22Rv1 (cell line): ENCODE measurements at regions not wholly inside any gene's neighbourhood (a gene's known extent, or its start where the extent isn't known, plus 50 kb on each side); places are given as distances from the start of the nearest gene placed in this dataset.

Source experiments
- H3K27ac ChIP-seq: fragments of 450-650 bp; 2 replicates; pipeline ENCODE4 v1.5.1; 2017
- ZFX ChIP-seq: fragments of 450-650 bp; IDR thresholded peaks from 2 replicates; pipeline ENCODE4 v1.6.1; 2017; ENCODE audit warnings: antibody characterized with exemption, borderline replicate concordance
- TF ChIP-seq, protein P1 (sequence below): fragments of 450-650 bp; IDR thresholded peaks from 2 replicates; pipeline ENCODE4 v1.5.1; 2017; ENCODE audit warnings: mild to moderate bottlenecking

DNA sequence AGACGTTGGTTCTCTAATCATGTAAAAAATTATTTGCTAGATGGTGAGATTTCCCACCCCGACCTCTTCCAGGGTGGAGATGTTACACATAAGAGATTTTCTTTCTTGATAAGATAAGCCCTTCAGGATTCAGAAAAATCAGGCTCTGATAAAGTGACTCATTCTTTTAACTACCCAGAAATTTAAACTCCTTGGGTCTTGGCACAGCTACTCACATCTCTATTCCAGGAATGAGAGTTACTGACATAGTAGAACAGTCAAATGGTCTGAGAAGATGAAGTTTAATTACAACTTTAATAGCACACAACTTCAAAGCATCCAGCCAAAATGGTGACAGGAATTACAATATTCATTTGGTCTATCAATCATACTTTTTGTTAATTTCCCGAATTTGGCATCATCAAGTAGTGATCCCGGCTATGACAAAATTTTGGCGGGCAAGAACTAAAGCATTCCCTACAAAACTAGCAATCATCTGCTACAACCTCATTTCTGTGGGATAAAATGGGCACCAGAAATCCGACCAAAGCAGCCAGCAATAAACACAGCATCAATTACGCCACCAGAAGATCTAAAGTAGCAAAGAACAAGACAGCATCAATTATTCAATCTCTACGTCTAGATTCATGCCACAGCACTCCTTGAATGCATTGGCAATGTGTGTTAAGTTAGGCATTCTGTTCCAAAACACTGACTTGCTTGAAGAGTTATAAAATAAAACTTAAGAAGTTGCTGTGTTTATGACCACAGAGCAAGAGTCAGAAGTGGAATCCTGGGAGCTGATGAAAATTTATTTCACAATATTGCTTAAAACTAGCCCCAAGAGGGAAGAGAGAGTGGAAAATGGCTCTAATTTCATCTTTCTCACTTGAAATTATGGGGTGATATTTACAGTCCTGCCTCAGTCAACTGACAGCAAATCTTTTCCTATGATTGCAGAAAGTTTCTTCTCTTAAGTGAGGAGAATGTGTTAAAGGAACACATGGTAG lies 565.7 kb upstream of the ANKRD30A start:
- no peak overlapping the region for H3K27ac ChIP-seq
- TF ChIP-seq, protein P1, sequence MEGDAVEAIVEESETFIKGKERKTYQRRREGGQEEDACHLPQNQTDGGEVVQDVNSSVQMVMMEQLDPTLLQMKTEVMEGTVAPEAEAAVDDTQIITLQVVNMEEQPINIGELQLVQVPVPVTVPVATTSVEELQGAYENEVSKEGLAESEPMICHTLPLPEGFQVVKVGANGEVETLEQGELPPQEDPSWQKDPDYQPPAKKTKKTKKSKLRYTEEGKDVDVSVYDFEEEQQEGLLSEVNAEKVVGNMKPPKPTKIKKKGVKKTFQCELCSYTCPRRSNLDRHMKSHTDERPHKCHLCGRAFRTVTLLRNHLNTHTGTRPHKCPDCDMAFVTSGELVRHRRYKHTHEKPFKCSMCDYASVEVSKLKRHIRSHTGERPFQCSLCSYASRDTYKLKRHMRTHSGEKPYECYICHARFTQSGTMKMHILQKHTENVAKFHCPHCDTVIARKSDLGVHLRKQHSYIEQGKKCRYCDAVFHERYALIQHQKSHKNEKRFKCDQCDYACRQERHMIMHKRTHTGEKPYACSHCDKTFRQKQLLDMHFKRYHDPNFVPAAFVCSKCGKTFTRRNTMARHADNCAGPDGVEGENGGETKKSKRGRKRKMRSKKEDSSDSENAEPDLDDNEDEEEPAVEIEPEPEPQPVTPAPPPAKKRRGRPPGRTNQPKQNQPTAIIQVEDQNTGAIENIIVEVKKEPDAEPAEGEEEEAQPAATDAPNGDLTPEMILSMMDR, result no peak
- no peak for TF ChIP-seq ZFX

DNA sequence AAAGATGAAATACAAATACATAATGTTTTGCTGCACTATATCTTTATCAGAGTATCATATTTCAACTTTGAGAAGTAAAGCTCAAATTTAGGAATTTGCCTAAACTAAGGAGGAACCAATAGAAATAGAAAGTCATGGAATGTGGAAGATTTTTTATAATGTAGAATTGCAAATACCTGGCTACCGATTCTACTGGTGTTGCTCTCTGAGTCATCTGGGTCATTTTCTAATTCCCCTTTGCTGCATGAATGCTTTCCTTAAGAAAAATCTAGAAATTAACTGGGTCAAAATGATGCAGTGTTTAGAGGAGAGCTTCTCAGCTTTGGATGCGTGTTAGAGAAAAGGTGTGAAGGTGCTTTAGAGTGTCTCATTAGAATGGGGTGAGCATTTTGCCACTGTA lies 568.9 kb upstream of the ANKRD30A start:
- no peak overlapping the region for H3K27ac ChIP-seq
- TF ChIP-seq, protein P1, result no peak
- no peak for TF ChIP-seq ZFX

DNA sequence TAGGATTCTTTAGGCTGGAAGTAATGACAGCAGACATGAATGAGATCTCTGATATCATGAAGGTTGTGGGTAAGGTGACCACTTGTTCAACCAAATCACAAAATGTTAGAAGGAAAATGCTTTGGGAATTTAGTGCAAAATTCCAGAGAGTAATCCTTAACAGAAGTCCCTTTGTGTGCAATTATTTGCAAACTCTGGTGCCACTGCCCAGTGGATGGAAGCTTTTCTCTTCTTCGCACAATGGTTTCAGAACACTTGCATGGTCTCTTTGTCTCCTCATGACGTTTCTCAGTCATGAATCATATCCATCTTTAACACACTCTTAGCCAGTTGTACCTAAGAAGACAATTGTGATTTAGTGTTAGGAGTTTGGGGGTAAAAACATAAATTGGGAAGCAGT lies 570.4 kb upstream of the ANKRD30A start:
- no peak overlapping the region for H3K27ac ChIP-seq
- no peak for TF ChIP-seq ZFX
- TF ChIP-seq, protein P1, result no peak

DNA sequence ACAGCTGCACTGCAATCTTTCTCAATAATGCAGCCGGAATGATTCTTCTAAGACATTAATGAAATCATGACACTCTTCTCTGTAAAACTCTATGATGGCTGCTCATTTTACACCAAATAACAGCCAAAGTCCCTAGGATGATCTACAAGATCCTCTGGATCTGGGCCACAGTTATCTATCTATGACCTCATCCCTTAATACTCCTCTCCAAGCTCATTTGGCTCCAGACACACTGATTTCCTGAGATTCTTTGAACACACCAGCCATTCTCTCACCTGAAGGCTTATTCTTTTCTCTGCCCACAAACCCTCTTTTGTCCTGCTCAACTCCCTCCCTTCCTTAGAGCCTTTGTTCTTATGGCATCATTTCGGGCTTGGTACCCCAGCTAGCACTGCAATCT lies 577.4 kb upstream of the ANKRD30A start:
- TF ChIP-seq ZFX, result no peak
- TF ChIP-seq, protein P1, result no peak
- no peak overlapping the region for H3K27ac ChIP-seq

DNA sequence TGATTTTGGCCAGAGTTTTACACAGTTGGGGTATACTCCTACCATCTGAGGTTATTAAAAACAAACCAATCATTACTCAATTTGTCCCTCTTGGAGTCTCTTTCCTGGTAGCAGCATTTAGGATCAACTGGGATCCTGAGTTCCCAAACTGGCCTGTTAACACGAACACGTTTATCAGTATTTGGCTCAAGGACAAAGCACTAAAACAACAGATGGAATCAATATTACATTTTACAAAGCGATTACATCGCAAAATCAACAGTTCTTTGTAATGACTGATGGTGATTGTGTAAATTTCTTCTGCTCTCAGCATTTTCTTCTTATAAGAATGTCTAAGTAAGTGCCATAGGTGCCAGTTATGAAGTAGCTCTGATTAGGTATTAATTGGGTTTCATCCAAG lies 582.9 kb upstream of the ANKRD30A start:
- TF ChIP-seq, protein P1, result no peak
- TF ChIP-seq ZFX, result no peak
- no peak overlapping the region for H3K27ac ChIP-seq

DNA sequence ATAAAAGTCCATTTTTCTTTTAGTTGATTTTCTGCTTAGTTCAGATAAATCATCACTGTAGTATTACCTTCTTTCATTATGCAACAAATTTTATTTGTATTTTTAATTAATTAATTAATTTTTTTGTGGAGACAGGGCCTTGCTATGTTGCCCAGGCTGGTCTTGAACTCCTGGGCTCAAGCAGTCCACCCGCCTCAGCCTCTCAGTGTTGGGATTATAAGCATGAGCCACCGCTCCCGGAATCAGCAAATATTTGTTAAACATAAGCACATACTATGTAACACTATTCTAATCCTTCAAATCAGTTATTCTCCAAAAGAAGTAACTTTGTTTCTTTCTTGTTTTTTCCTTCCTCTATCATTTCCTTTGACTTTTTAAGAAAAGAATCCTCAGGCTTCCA lies 584.8 kb upstream of the ANKRD30A start:
- TF ChIP-seq, protein P1, result no peak
- TF ChIP-seq ZFX, result no peak
- no peak overlapping the region for H3K27ac ChIP-seq

DNA sequence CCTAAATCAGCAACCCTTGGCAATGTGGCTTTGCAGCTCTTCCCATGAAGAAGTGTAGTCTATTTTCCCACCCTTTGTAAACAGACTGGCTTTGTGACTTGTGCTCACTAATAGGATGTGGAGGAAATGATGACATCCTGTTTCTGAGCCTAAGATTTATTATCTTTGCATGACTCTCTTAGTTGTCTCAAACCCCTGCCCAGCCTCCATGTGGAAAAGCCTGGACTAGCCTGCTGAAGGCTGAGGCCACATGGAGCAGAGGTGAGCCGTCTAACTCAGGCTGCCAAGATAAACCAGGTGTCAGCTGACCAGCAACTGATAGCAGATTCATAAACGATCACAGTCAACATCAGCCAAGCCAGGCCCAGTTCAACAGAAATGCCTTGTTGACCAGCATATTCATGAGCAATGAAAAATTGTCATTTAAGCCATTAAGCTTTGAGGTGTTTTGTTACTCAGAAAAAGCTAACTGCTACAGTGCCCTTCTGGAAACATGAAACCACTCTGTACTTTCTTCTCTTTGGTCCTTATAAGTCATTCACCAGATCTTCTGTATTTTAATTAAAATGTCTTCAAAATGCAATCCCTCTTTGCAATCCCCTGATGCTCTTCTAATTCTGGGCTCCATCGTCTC lies 586.3 kb upstream of the ANKRD30A start:
- no peak overlapping the region for H3K27ac ChIP-seq
- TF ChIP-seq ZFX, result no peak
- TF ChIP-seq, protein P1, result no peak
